ENCODE measurements at regions not wholly inside any gene's neighbourhood (a gene's known extent, or its start where the extent isn't known, plus 50 kb on each side); places are given as distances from the start of the nearest gene placed in this dataset.
"Not testable (repeated sequence)": the region's sequence is repeated elsewhere in the genome, so short reads cannot be mapped to it uniquely, and the experiment has no call there.

DNA sequence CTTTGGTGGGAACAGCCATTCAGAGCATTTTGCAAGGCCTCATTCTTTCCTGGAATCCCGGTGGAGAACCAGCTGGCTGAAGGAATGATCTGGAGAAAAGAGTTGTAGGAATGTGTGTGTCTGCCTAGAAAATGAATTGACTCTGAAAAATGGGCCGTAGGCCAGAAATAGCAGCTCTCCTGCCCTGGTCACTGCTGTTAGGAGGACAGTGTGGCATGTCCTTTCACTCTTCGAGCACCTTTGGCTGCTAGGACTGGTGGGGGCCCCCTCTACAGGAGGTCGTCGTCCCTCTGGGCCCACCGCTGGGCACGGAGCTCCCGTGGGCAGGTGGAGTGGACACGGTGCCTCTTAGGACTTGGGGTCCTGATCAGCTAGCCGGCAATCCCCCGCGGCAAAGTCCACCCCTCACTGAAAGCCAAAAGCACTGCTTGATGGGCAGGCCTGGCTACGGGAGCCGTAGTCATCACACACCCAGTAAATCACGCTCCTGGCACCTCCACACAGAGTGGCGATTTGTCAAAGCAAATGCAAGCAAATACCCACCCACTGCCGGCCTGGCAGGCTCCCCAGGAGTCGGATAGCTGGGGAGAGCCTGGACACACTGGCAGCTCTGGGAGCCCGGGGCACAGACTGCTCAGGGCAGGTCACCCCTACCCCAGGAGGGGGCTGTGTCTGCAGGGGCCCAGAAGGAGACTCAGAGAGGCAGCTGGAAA lies 4447.2 kb upstream of the TPTE start:
- H3K27ac Mint-ChIP-seq; H3K4me3 Mint-ChIP-seq (ENCODE audit: low read depth); intact Hi-C loops (cut with micrococcal nuclease); DNase-seq (ENCODE audit: low spot score); H3K9me3 Mint-ChIP-seq; H3K27me3 Mint-ChIP-seq (ENCODE audit: low read depth); H3K36me3 Mint-ChIP-seq (ENCODE audit: low read depth); H3K4me1 Mint-ChIP-seq (ENCODE audit: low read depth): not testable (repeated sequence)

DNA sequence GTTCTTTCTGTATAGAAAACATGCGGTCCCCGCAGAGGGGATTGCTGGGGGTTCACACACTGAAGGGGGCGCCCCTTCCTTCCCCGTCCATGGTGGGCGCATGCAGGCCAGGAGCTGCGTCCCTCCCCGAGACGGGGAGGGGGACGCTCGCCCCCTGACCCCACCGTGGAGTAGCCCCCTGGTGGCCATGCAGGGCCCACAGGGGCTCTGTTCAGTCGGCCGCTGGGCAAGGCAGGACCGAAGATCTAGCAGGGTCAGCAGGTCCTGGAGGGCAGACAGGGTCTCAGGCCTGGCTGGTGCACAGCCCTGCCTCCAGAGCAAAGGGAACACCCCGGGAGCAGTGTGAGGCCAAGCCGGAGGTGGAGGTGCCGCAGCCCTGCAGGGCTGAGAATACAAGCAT lies 4446.4 kb upstream of the TPTE start:
- H3K27ac Mint-ChIP-seq; H3K27me3 Mint-ChIP-seq (ENCODE audit: low read depth); DNase-seq (ENCODE audit: low spot score); H3K9me3 Mint-ChIP-seq; H3K36me3 Mint-ChIP-seq (ENCODE audit: low read depth); intact Hi-C loops (cut with micrococcal nuclease); H3K4me1 Mint-ChIP-seq (ENCODE audit: low read depth); H3K4me3 Mint-ChIP-seq (ENCODE audit: low read depth): not testable (repeated sequence)

DNA sequence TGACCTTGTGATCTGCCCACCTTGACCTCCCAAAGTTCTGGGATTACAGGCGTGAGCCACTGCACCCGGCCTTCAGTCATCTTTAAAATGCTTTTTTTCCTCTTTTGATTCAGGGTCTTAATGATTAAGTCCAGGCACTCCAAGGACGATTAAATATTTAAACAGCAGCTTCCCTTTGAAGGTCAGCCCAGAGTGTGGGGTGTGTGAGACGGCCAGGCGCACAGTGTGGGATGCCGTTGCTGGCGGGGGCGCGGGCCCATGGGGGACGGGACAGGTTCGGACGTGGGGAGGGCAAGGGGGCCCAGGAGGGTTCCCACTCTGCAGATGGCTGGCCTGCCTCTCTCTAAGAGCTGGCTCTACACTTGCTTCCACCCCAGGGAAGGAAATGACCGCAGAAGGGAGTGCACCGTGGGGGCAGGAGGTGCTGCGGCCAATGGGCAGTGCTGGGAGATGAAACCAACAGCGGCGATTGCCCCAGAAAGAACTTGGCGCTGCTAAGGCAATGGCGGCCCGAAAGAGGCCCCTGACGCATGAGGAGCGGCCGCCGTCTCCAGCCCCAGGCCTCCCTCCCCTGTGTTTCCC lies 4445.7 kb upstream of the TPTE start:
- H3K4me3 Mint-ChIP-seq (ENCODE audit: low read depth); intact Hi-C loops (cut with micrococcal nuclease); H3K9me3 Mint-ChIP-seq; H3K36me3 Mint-ChIP-seq (ENCODE audit: low read depth); DNase-seq (ENCODE audit: low spot score); H3K27ac Mint-ChIP-seq; H3K27me3 Mint-ChIP-seq (ENCODE audit: low read depth); H3K4me1 Mint-ChIP-seq (ENCODE audit: low read depth): not testable (repeated sequence)

DNA sequence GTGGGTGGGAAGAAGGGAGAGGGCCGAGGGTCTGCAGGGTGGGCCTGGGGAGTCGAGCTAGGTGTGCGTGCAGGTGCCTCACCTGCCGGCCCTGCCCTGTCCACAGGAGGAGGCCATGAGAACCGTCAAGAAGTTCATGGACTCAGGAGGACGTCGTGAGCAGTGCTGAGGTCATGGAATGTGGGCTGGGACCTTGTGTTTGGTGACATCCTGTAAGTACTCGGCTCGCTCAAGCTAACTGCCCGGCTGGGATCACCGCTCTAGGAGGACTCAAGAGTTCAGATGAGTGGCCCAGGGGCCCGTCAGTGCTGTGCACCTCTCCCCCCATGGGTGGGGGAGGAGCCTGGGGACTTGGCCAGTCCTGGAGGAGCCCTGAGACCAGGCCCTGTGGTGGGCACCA lies 4444.0 kb upstream of the TPTE start:
- H3K4me1 Mint-ChIP-seq (ENCODE audit: low read depth); H3K9me3 Mint-ChIP-seq; H3K36me3 Mint-ChIP-seq (ENCODE audit: low read depth); intact Hi-C loops (cut with micrococcal nuclease); H3K27me3 Mint-ChIP-seq (ENCODE audit: low read depth); H3K27ac Mint-ChIP-seq; DNase-seq (ENCODE audit: low spot score); H3K4me3 Mint-ChIP-seq (ENCODE audit: low read depth): not testable (repeated sequence)

DNA sequence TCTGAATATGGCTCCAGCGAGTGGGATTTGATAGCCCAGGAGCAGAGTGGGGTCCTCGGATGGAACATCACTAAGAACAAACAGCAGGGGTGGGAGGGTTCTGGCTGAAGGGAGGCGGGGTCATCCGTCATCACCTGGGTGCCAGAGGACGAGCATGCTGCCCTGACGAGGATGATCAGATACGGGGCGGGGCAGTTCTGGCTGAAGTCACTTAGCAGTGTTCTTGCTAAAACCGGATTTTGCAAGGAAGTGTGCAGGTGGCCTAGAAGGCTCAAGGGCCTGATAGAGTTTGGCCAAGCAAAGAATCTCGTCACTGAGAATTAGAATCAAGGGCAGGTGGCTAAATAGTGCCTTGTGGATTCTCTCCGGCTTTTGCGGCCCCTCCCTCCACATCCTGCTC lies 4442.5 kb upstream of the TPTE start:
- H3K9me3 Mint-ChIP-seq; H3K36me3 Mint-ChIP-seq (ENCODE audit: low read depth); H3K4me3 Mint-ChIP-seq (ENCODE audit: low read depth); H3K4me1 Mint-ChIP-seq (ENCODE audit: low read depth); intact Hi-C loops (cut with micrococcal nuclease); DNase-seq (ENCODE audit: low spot score); H3K27ac Mint-ChIP-seq; H3K27me3 Mint-ChIP-seq (ENCODE audit: low read depth): not testable (repeated sequence)

DNA sequence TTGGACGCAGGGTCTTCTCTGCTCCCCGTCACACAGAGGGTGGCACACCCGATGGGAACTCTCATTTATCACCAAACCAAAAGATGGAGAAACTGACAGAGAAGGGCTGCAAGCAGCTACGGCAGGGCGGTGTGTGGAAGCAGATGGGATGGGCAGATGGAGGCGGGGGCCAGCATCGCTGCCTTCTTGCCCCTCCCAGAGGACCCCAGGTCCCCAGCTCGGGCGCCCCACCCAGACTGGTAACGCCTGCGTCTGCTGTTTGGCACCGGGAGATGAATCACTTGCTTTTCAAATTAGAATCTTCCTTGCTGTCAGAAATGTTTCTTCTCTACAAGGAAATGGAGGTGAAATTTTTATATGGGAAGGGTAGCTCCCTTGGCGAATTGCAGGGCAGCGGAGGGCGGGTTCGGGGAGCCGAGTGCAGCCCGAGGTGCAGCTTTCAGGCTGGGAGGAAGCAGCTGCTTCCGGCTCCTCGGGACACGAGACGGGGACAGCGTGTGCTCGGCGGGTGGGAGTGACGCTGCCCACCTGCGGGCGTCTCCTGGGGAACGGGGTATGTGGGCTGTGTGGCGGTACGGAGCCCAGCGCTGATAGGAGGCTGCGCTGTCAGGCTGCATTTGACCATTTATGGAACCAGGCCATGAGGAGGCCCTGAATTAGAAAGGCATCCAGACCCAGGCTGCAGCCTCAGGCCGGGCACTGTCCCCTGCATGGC lies 4440.3 kb upstream of the TPTE start:
- H3K27me3 Mint-ChIP-seq (ENCODE audit: low read depth); H3K4me1 Mint-ChIP-seq (ENCODE audit: low read depth); H3K36me3 Mint-ChIP-seq (ENCODE audit: low read depth); intact Hi-C loops (cut with micrococcal nuclease); H3K27ac Mint-ChIP-seq; H3K4me3 Mint-ChIP-seq (ENCODE audit: low read depth); H3K9me3 Mint-ChIP-seq; DNase-seq (ENCODE audit: low spot score): not testable (repeated sequence)

DNA sequence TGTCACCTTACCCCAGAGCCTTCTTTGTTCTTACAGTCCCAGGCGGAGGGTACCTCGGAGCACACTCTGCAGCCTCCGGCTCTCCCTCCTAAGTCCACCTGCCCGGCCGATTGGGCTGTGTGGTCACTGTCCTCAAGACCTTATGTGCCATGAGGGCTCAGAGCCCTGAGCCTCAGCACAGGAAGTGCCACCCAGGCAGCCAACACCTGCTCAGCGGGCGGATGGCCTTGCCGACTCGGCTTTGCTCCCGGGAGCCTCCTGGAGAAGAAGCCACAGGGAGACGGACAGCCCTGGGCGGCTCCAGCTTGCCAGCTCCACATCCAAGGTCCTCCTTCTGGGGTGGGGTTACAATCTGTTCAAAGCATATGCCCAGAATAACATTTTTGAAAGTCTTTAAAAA lies 4439.2 kb upstream of the TPTE start:
- H3K4me1 Mint-ChIP-seq (ENCODE audit: low read depth); H3K4me3 Mint-ChIP-seq (ENCODE audit: low read depth): not testable (repeated sequence)

DNA sequence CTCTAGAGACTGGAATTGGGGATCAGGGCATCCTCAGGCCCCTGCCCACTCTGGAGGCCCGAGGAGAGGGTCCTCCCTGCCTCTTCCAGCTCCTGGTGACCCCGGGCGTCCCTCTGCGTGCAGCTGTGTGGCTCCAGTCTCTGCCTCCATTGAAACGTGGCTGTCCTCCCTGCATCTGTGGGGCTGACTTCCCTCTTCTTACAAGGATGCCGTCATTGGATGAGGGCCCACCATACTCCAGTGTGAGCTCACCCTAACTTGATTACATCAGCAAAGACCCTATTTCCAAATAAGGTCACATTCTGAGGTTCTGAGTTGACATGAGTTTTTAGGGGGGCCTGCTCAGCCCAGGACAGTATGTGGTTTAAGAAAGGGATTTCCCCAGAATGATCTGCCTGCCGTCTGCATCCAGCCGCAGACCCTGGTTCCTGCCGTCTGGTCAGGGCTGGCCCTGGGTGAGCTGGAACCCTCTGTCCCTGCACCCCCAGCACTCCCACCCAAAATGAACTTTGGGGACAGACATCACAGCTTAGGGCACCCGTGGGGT lies 4437.7 kb upstream of the TPTE start:
- H3K4me3 Mint-ChIP-seq (ENCODE audit: low read depth); H3K27me3 Mint-ChIP-seq (ENCODE audit: low read depth); H3K9me3 Mint-ChIP-seq; H3K4me1 Mint-ChIP-seq (ENCODE audit: low read depth); H3K36me3 Mint-ChIP-seq (ENCODE audit: low read depth); H3K27ac Mint-ChIP-seq; DNase-seq (ENCODE audit: low spot score); intact Hi-C loops (cut with micrococcal nuclease): not testable (repeated sequence)

More for the DNA sequence above, 4439.2 kb upstream of the TPTE start:
- H3K27ac Mint-ChIP-seq; DNase-seq (ENCODE audit: low spot score); intact Hi-C loops (cut with micrococcal nuclease); H3K36me3 Mint-ChIP-seq (ENCODE audit: low read depth); H3K27me3 Mint-ChIP-seq (ENCODE audit: low read depth); H3K9me3 Mint-ChIP-seq: not testable (repeated sequence)

DNA sequence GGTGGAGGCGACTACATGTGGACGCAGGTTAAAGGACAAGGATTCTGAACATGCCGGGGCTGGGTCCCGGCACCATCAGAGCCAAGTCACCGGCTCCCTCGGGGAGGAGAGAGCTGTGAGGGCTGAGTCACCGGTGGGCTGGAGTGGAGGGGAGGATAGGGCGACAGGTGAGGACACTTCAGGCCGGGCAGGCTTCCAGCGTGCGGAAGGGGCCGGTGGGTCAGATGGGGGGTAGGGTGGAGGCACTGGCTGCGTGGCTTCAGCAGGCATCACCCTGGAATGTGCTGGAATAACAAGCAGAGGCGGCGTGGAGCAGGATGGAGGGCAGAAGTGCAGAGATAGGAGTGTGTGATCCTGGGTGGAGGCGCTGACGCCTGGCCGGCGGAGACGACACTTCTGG lies 4435.3 kb upstream of the TPTE start:
- H3K4me1 Mint-ChIP-seq (ENCODE audit: low read depth); intact Hi-C loops (cut with micrococcal nuclease); H3K4me3 Mint-ChIP-seq (ENCODE audit: low read depth); H3K9me3 Mint-ChIP-seq; H3K27ac Mint-ChIP-seq; H3K36me3 Mint-ChIP-seq (ENCODE audit: low read depth); H3K27me3 Mint-ChIP-seq (ENCODE audit: low read depth); DNase-seq (ENCODE audit: low spot score): not testable (repeated sequence)

DNA sequence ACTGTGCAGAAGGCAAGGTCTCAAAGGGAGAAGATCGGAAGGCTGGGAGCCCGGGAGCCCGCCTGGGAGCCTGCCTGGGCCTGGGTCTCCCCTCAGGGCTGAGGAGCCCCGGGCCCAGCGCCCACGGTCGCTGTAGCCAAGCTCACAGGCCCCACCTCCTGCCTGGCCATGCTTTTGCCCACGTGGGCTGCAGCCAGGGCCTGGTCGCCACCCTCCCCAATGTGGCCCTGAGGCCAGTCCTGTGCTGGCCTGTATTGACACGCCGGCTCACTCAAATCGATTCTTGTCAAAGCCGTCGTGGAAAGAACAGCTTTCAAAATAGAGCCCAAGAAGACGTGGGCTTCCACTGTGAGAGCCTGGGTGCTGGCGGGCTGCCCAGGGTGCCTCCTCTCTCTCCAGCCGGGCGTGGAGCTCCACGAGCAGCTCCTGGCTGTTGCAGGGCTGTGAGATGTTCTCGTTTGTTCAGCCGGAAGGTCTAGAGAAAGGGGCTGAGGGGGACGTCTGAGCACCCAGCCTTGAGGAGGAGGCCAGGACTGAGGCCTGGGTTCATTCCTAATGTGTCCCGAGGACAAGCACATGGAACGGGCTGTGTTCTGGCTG lies 4433.7 kb upstream of the TPTE start:
- H3K27me3 Mint-ChIP-seq (ENCODE audit: low read depth); DNase-seq (ENCODE audit: low spot score); H3K4me3 Mint-ChIP-seq (ENCODE audit: low read depth); H3K36me3 Mint-ChIP-seq (ENCODE audit: low read depth); H3K27ac Mint-ChIP-seq; H3K4me1 Mint-ChIP-seq (ENCODE audit: low read depth); intact Hi-C loops (cut with micrococcal nuclease); H3K9me3 Mint-ChIP-seq: not testable (repeated sequence)

DNA sequence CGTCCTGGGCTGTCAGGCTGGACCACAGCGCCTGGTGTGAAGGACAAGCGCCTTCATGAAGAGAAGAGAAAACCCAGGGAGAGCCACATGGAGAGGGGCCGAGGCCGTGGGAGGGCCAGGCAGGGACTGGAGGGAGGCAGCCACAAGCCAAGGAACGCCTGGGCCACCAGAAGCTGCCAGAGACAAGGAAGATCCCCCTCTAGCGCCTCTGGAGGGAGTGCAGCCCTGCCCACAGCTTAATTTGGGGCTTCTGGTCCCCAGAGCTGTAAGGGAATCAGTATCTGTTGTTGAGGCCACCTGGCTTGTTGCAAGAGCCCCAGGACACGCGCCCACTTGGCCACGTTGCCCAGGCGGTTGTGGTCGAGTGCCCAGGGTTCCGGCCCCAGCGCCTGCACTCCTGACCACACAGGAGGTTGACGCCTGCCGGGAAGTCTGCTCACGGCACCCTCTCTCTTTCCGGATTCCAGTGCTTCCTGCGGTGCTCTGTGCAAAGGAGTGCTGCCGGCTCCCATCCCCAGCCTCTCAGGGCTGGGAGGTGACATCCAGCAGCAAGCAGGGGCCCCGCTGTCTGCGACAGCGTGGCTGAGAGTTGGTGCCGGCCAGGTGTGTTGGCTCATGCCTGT lies 4431.0 kb upstream of the TPTE start:
- DNase-seq (ENCODE audit: low spot score); intact Hi-C loops (cut with micrococcal nuclease); H3K27me3 Mint-ChIP-seq (ENCODE audit: low read depth); H3K9me3 Mint-ChIP-seq; H3K4me3 Mint-ChIP-seq (ENCODE audit: low read depth); H3K4me1 Mint-ChIP-seq (ENCODE audit: low read depth); H3K36me3 Mint-ChIP-seq (ENCODE audit: low read depth); H3K27ac Mint-ChIP-seq: not testable (repeated sequence)

DNA sequence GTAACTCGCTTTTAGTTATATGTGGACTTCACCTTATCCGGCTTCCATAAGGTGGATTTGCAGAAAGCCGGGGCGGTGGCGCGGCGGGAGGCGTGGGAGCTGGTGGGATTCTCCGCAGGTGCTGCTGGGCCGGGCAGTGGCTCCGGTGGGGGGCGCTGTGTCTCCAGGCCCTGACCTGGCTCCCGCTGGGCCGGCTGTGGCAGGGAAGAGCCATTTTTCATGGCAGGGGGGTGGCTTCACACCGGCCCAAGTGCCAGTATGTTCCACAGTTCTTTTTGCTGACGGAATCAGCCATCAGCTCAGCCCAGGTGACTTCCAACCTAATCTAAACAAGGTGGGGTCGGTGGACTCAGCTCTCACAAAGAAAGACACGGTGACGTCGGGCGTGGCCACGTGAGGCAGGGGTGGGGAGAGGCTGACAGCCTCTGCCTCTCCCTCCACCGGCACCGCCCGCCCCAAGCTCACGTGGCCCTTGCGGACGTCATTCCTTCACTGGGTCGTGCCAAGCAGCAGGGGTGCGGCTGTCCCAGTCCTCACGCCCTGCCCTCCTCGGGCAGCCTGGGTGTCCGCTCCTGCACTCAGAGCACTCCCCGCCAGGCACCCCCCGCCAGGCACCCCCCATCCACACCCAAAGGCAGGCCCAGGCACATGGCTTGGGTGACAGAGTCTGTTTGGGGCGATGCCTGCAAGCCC lies 4429.9 kb upstream of the TPTE start:
- H3K4me1 Mint-ChIP-seq (ENCODE audit: low read depth); DNase-seq (ENCODE audit: low spot score); H3K27me3 Mint-ChIP-seq (ENCODE audit: low read depth); H3K4me3 Mint-ChIP-seq (ENCODE audit: low read depth); H3K36me3 Mint-ChIP-seq (ENCODE audit: low read depth); H3K9me3 Mint-ChIP-seq; H3K27ac Mint-ChIP-seq; intact Hi-C loops (cut with micrococcal nuclease): not testable (repeated sequence)
